PC-3 (cell line): ENCODE measurements at regions not wholly inside any gene's neighbourhood (a gene's known extent, or its start where the extent isn't known, plus 50 kb on each side); places are given as distances from the start of the nearest gene placed in this dataset.

Source experiments
- ATAC-seq: fragments of 200-7000 bp; cut with Tn5 transposase; 2 replicates; pipeline ENCODE4 v1.9.1; 2020; ENCODE audit warnings: mild to moderate bottlenecking, moderate library complexity
- BruUV-seq: library from RNA; stranded (reverse); fragments of 400-500 nt; replicated peaks from 2 replicates; lab custom pipeline; 2021; lab: Mats Ljungman, UMichigan
- CTCF ChIA-PET: fragments of 300-600 bp; sonication (Branson Sonifier 250); formaldehyde crosslinking; loops from one replicate; lab custom pipeline; 2022; ENCODE audit warnings: antibody characterized with exemption; lab: Charles Lee
- POLR2A ChIA-PET: fragments of 300-600 bp; sonication (Branson Sonifier 250); formaldehyde crosslinking; loops from one replicate; lab custom pipeline; 2022; ENCODE audit warnings: antibody characterized with exemption; ENCODE audit not compliant: unreplicated experiment; lab: Charles Lee
- DNase-seq: peaks from one replicate; pipeline ENCODE4 v3.0.0-alpha.2; 2015
- H2AFZ ChIP-seq: fragments of 300-600 bp; sonication (generic); 2 replicates; pipeline ENCODE4 v1.6.0; 2016; ENCODE audit warnings: antibody characterized with exemption, low read length
- H3F3A ChIP-seq: fragments of 300-600 bp; sonication (generic); one replicate; pipeline ENCODE4 v1.6.0; 2017; ENCODE audit warnings: antibody characterized with exemption, low read length, control low read depth, mild to moderate bottlenecking; ENCODE audit not compliant: unreplicated experiment
- H3K27ac ChIP-seq: fragments of 300-600 bp; sonication (generic); 2 replicates; pipeline ENCODE4 v1.5.1; 2016; ENCODE audit warnings: mild to moderate bottlenecking, low read length
- H3K27me3 ChIP-seq: fragments of 300-600 bp; sonication (generic); 2 replicates; pipeline ENCODE4 v1.6.1; 2016; ENCODE audit warnings: low read length, mixed read lengths
- H3K36me3 ChIP-seq: fragments of 300-600 bp; sonication (generic); 2 replicates; pipeline ENCODE4 v1.6.1; 2016; ENCODE audit warnings: low read depth, mixed run types, low read length, mixed read lengths
- H3K4me1 ChIP-seq: fragments of 300-600 bp; sonication (generic); 2 replicates; pipeline ENCODE4 v1.5.1; 2016; ENCODE audit warnings: low read length; ENCODE audit not compliant: insufficient read depth
- H3K4me2 ChIP-seq: fragments of 300-600 bp; sonication (generic); 2 replicates; pipeline ENCODE4 v1.6.0; 2016; ENCODE audit warnings: low read length
- H3K4me3 ChIP-seq: fragments of 300-600 bp; sonication (generic); 2 replicates; pipeline ENCODE4 v1.5.1; 2016; ENCODE audit warnings: mild to moderate bottlenecking, low read length, mixed read lengths
- H3K79me2 ChIP-seq: fragments of 300-600 bp; sonication (generic); 2 replicates; pipeline ENCODE4 v1.6.1; 2017; ENCODE audit warnings: low read length, mixed read lengths
- H3K9ac ChIP-seq: fragments of 300-600 bp; sonication (generic); 2 replicates; pipeline ENCODE4 v1.6.0; 2016; ENCODE audit warnings: mild to moderate bottlenecking, low read length
- H3K9me2 ChIP-seq: fragments of 300-600 bp; sonication (generic); replicated peaks from 2 replicates; pipeline ENCODE4 v1.6.1; 2016; ENCODE audit warnings: mixed run types, low read length, mixed read lengths
- H3K9me3 ChIP-seq: fragments of 300-600 bp; sonication (generic); 2 replicates; pipeline ENCODE4 v1.6.1; 2016; ENCODE audit warnings: low read length, mixed read lengths
- H4K20me1 ChIP-seq: fragments of 300-600 bp; sonication (generic); 2 replicates; pipeline ENCODE4 v1.6.1; 2016; ENCODE audit warnings: low read length, mixed read lengths
- EZH2 ChIP-seq: fragments of 300-600 bp; sonication (generic); IDR thresholded peaks from one replicate; pipeline ENCODE4 v1.6.1; 2017; ENCODE audit warnings: antibody characterized with exemption, mild to moderate bottlenecking, low read length; ENCODE audit not compliant: unreplicated experiment
- EZH2phosphoT487 ChIP-seq: fragments of 300-600 bp; sonication (generic); IDR thresholded peaks from 2 replicates; pipeline ENCODE4 v1.6.1; 2018; ENCODE audit warnings: mild to moderate bottlenecking, antibody characterized with exemption, low read length, borderline replicate concordance
- intact Hi-C: fragments of 100-400 bp; cut with micrococcal nuclease; formaldehyde crosslinking; loops from 2 replicates; pipeline ENCODE4 v1.9.0; 2023
- TF ChIP-seq, protein P1 (sequence below): fragments of 300-600 bp; sonication (generic); conservative IDR thresholded peaks from 2 replicates; pipeline ENCODE4 v1.5.1; 2017; ENCODE audit warnings: antibody characterized with exemption, low read depth, mild to moderate bottlenecking, low read length

DNA sequence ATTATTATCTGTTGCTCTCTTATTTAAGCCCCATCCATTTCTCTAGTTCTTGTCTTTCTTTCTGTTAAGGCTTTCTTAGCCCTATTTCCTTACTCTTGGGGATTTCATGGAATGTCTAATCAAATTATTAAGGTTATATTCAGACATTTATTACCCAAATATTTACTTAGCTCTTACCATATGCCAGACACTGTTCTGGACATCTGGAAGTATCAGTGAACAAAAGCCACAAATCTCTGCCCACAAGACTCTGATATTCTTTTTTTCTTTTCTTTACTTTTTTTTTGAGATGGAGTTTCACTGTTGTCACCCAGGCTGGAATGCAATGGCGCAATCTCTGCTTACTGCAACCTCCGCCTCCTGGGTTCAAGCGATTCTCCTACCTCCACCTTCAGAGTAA is 74.3 kb upstream of the NBL1 start:
- DNase-seq (no peak), ATAC-seq (no peak)
- TF ChIP-seq, protein P1, sequence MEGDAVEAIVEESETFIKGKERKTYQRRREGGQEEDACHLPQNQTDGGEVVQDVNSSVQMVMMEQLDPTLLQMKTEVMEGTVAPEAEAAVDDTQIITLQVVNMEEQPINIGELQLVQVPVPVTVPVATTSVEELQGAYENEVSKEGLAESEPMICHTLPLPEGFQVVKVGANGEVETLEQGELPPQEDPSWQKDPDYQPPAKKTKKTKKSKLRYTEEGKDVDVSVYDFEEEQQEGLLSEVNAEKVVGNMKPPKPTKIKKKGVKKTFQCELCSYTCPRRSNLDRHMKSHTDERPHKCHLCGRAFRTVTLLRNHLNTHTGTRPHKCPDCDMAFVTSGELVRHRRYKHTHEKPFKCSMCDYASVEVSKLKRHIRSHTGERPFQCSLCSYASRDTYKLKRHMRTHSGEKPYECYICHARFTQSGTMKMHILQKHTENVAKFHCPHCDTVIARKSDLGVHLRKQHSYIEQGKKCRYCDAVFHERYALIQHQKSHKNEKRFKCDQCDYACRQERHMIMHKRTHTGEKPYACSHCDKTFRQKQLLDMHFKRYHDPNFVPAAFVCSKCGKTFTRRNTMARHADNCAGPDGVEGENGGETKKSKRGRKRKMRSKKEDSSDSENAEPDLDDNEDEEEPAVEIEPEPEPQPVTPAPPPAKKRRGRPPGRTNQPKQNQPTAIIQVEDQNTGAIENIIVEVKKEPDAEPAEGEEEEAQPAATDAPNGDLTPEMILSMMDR = no peak
- TF ChIP-seq EZH2 (no peak), EZH2phosphoT487 (no peak)
- H3K36me3 ChIP-seq = no peaks in the 10 kb centered on the region
- intact Hi-C loops = no loop called here
- H3F3A ChIP-seq = no peaks in the 10 kb centered on the region
- no peak overlapping the region for H3K9ac ChIP-seq
- CTCF ChIA-PET = no interaction called here
- no peaks in the 10 kb centered on the region for H3K27me3 ChIP-seq
- H3K4me1 ChIP-seq = no peaks in the 10 kb centered on the region
- no peak overlapping the region for H3K4me3 ChIP-seq
- no peaks in the 10 kb centered on the region for H3K9me2 ChIP-seq
- H2AFZ ChIP-seq = no peak overlapping the region
- no peaks in the 10 kb centered on the region for H3K9me3 ChIP-seq
- no peak overlapping the region for H3K4me2 ChIP-seq
- no peaks in the 10 kb centered on the region for H4K20me1 ChIP-seq
- POLR2A ChIA-PET = no interaction called here
- no peaks in the 10 kb centered on the region for H3K79me2 ChIP-seq
- no TSS peak for BruUV-seq
- H3K27ac ChIP-seq = no peak overlapping the region

DNA sequence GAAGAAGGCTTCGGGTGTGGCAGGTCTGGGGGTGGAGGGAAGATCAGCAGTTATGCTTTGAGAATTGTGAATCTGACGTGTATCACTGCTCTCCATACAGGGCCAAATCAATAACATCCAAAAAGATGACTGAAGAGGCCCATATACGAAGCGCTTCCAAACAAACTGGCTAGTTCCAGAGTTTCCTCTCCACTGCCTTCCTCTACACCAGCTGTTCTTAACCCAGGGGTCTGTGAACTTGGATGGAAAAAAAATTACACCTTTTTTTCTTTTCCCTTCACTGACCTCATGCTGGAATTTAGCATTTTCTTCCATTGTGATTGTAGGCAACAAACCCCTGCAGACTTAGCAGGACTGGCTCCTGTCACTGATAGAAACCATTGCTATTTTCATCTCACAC is 77.1 kb upstream of the NBL1 start:
- BruUV-seq = no TSS peak
- POLR2A ChIA-PET = no interaction called here

DNA sequence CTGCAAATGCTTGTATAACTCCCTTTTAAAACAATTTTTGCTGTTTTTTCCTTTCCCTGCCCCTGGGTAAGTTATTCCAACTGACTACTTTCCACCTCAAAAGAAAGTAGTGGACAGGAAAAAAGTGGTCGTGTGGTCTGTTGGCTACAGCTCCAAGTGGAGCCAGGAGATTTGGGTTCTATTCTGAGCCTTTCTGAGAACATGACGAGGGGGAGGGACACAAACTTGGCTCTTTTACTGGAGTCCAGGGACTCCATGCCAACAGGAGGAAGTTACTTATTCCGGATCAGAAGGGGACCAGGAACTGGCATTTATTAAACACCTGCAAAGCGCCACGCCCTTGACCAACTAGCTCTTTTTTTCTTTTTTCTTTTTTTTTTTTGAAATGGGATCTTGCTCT is 79.0 kb upstream of the CAPZB start:
- CTCF ChIA-PET = no interaction called here
- Histone ChIP-seq H3K36me3 (no peaks in the 10 kb centered on the region), H3K9me3 (no peaks in the 10 kb centered on the region), H3K27me3 (no peaks in the 10 kb centered on the region), H3K4me2 (no peak overlapping the region), H3K4me3 (no peak overlapping the region), H3K27ac (no peak overlapping the region), H3K9me2 (no peaks in the 10 kb centered on the region), H3K9ac (no peak overlapping the region), H3K4me1 (no peaks in the 10 kb centered on the region; the same call in 1 of the 2 replicates), H3F3A (no peaks in the 10 kb centered on the region), H3K79me2 (no peaks in the 10 kb centered on the region), H2AFZ (no peak overlapping the region), H4K20me1 (no peaks in the 10 kb centered on the region)
- POLR2A ChIA-PET = no interaction called here
- TF ChIP-seq EZH2 = no peak
- TF ChIP-seq, protein P1 = no peak
- no peak for TF ChIP-seq EZH2phosphoT487
- no TSS peak for BruUV-seq
- ATAC-seq (no peak), DNase-seq (no peak)
- intact Hi-C loops = no loop called here

More for the DNA sequence above, 77.1 kb upstream of the NBL1 start:
- Histone ChIP-seq H3K36me3 (no peaks in the 10 kb centered on the region), H3K4me2 (no peak overlapping the region), H3K79me2 (no peaks in the 10 kb centered on the region), H2AFZ (no peak overlapping the region), H4K20me1 (no peaks in the 10 kb centered on the region), H3F3A (no peaks in the 10 kb centered on the region), H3K9me2 (no peaks in the 10 kb centered on the region), H3K4me1 (no peaks in the 10 kb centered on the region), H3K4me3 (no peak overlapping the region), H3K9me3 (no peaks in the 10 kb centered on the region), H3K9ac (no peak overlapping the region), H3K27me3 (no peaks in the 10 kb centered on the region), H3K27ac (no peak overlapping the region)
- DNase-seq = no peak
- intact Hi-C loops = no loop called here
- no peak for ATAC-seq
- CTCF ChIA-PET = no interaction called here
- TF ChIP-seq EZH2phosphoT487 (no peak), EZH2 (no peak)
- TF ChIP-seq, protein P1 = no peak
